H9 (cell line): ENCODE measurements at regions not wholly inside any gene's neighbourhood (a gene's known extent, or its start where the extent isn't known, plus 50 kb on each side); places are given as distances from the start of the nearest gene placed in this dataset.

Experiments
- DNase-seq: peaks from one replicate; pipeline ENCODE4 v3.0.0-alpha.2; 2017
- H2AFZ ChIP-seq: one replicate; pipeline ENCODE4 v1.6.1; 2013; ENCODE audit warnings: mild to moderate bottlenecking, low read length, control low read depth, moderate library complexity
- H2AK5ac ChIP-seq: 2 replicates; pipeline ENCODE4 v1.6.1; 2013; ENCODE audit warnings: low read length, control low read depth, mixed read lengths; ENCODE audit not compliant: insufficient read length
- H2BK120ac ChIP-seq: one replicate; pipeline ENCODE4 v1.6.1; 2013; ENCODE audit warnings: low read depth, mild to moderate bottlenecking, low read length, control low read depth, inconsistent platforms; ENCODE audit not compliant: poor library complexity, severe bottlenecking
- H2BK12ac ChIP-seq: 2 replicates; pipeline ENCODE4 v1.6.1; 2013; ENCODE audit warnings: low read length, control low read depth, mixed read lengths, low read depth; ENCODE audit not compliant: insufficient read length
- H2BK15ac ChIP-seq: 2 replicates; pipeline ENCODE4 v1.6.1; 2013; ENCODE audit warnings: low read depth, low read length, control low read depth
- H2BK20ac ChIP-seq: one replicate; pipeline ENCODE4 v1.6.1; 2013; ENCODE audit warnings: low read depth, mild to moderate bottlenecking, low read length, control low read depth, inconsistent platforms; ENCODE audit not compliant: poor library complexity, severe bottlenecking
- H2BK5ac ChIP-seq: 2 replicates; pipeline ENCODE4 v1.6.1; 2013; ENCODE audit warnings: low read length, control low read depth, mixed read lengths; ENCODE audit not compliant: insufficient read length
- H3K14ac ChIP-seq: 2 replicates; pipeline ENCODE4 v1.6.1; 2013; ENCODE audit warnings: low read length, control low read depth; ENCODE audit not compliant: insufficient read depth
- H3K18ac ChIP-seq: 2 replicates; pipeline ENCODE4 v1.6.1; 2013; ENCODE audit warnings: low read depth, mild to moderate bottlenecking, mixed read lengths, low read length, control low read depth; ENCODE audit not compliant: insufficient read length
- H3K23ac ChIP-seq: 2 replicates; pipeline ENCODE4 v1.6.1; 2013; ENCODE audit warnings: low read length, control low read depth, mixed read lengths, low read depth; ENCODE audit not compliant: insufficient read length
- H3K23me2 ChIP-seq: 2 replicates; pipeline ENCODE4 v1.6.1; 2013; ENCODE audit warnings: low read depth, mild to moderate bottlenecking, mixed read lengths, low read length, control low read depth; ENCODE audit not compliant: insufficient read length, poor library complexity, severe bottlenecking
- H3K27ac ChIP-seq: 2 replicates; pipeline ENCODE4 v1.5.1; 2013; ENCODE audit warnings: low read length, control low read depth, mixed read lengths, low read depth; ENCODE audit not compliant: insufficient read length
- H3K27me3 ChIP-seq: 2 replicates; pipeline ENCODE4 v1.6.1; 2013; ENCODE audit warnings: low read length, control low read depth, inconsistent platforms; ENCODE audit not compliant: insufficient read depth
- H3K4ac ChIP-seq: 2 replicates; pipeline ENCODE4 v1.6.1; 2013; ENCODE audit warnings: low read depth, mild to moderate bottlenecking, control low read depth, inconsistent platforms, low read length, moderate library complexity
- H3K4me1 ChIP-seq: 2 replicates; pipeline ENCODE4 v1.6.1; 2013; ENCODE audit warnings: low read length, control low read depth, inconsistent platforms; ENCODE audit not compliant: insufficient read depth
- H3K4me2 ChIP-seq: 2 replicates; pipeline ENCODE4 v1.6.1; 2013; ENCODE audit warnings: low read length, control low read depth, mixed read lengths; ENCODE audit not compliant: insufficient read length, insufficient read depth
- H3K56ac ChIP-seq: 2 replicates; pipeline ENCODE4 v1.6.1; 2013; ENCODE audit warnings: low read depth, mild to moderate bottlenecking, mixed read lengths, low read length, control low read depth; ENCODE audit not compliant: insufficient read length
- H3K79me1 ChIP-seq: 2 replicates; pipeline ENCODE4 v1.6.1; 2013; ENCODE audit warnings: low read depth, mild to moderate bottlenecking, moderate library complexity, low read length, control low read depth, inconsistent platforms; ENCODE audit not compliant: insufficient read depth, poor library complexity, severe bottlenecking
- H3K79me2 ChIP-seq: 2 replicates; pipeline ENCODE4 v1.6.1; 2013; ENCODE audit warnings: low read length, control low read depth, inconsistent platforms; ENCODE audit not compliant: insufficient read depth
- H3K9ac ChIP-seq: 2 replicates; pipeline ENCODE4 v1.6.1; 2013; ENCODE audit warnings: low read length, control low read depth, mixed read lengths; ENCODE audit not compliant: insufficient read length; ENCODE audit errors: extremely low read depth
- H3K9me3 ChIP-seq: one replicate; pipeline ENCODE4 v1.6.1; 2013; ENCODE audit warnings: low read depth, low read length, inconsistent platforms; ENCODE audit not compliant: control insufficient read depth
- H3T11ph ChIP-seq: one replicate; pipeline ENCODE4 v1.6.1; 2013; ENCODE audit warnings: mild to moderate bottlenecking, low read length, control low read depth, inconsistent platforms
- H4K20me1 ChIP-seq: one replicate; pipeline ENCODE4 v1.6.1; 2013; ENCODE audit not compliant: control insufficient read depth, insufficient read length, insufficient read depth
- H4K5ac ChIP-seq: 2 replicates; pipeline ENCODE4 v1.6.1; 2013; ENCODE audit warnings: low read depth, mild to moderate bottlenecking, mixed read lengths, low read length, control low read depth; ENCODE audit not compliant: insufficient read length
- H4K8ac ChIP-seq: replicated peaks from 2 replicates; pipeline ENCODE4 v1.6.1; 2013; ENCODE audit warnings: low read length, control low read depth, mixed read lengths, low read depth; ENCODE audit not compliant: insufficient read length
- H4K91ac ChIP-seq: 2 replicates; pipeline ENCODE4 v1.6.1; 2013; ENCODE audit warnings: low read depth, mild to moderate bottlenecking, moderate library complexity, mixed read lengths, low read length, control low read depth; ENCODE audit not compliant: insufficient read length
- H3K27ac Mint-ChIP-seq, 3 experiments: 2 replicates in 2 of 3; 3 replicates in 1 of 3; pipeline ENCODE4 v1.8.0; 2020 to 2021; ENCODE audit warnings: mixed read lengths in 3 of 3, mild to moderate bottlenecking in 1 of 3, moderate library complexity in 1 of 3
- H3K27me3 Mint-ChIP-seq: 2 replicates; pipeline ENCODE4 v1.8.0; 2021; ENCODE audit warnings: low read depth, mild to moderate bottlenecking, moderate library complexity, mixed read lengths
- H3K36me3 Mint-ChIP-seq, 3 experiments: 2 replicates in 2 of 3; 3 replicates in 1 of 3; pipeline ENCODE4 v1.8.0; 2020 to 2021; ENCODE audit warnings: low read depth in 3 of 3, mixed read lengths in 3 of 3; ENCODE audit not compliant: insufficient read depth in 1 of 3
- H3K4me1 Mint-ChIP-seq, 2 experiments: 2 replicates each; pipeline ENCODE4 v1.8.0; 2020; ENCODE audit warnings: mixed read lengths in 2 of 2
- H3K4me3 Mint-ChIP-seq, 2 experiments: 2 replicates in 1 of 2; 3 replicates in 1 of 2; pipeline ENCODE4 v1.8.0; 2020 to 2021; ENCODE audit warnings: mild to moderate bottlenecking in 2 of 2, mixed read lengths in 2 of 2, moderate library complexity in 1 of 2
- H3K9me3 Mint-ChIP-seq, 2 experiments: 2 replicates in 1 of 2; 3 replicates in 1 of 2; pipeline ENCODE4 v1.8.0; 2020; ENCODE audit warnings: mild to moderate bottlenecking in 2 of 2, mixed read lengths in 2 of 2, moderate library complexity in 1 of 2
- WGBS: extraction: QIAGEN DNeasy Blood & Tissue Kit; methylation state at CpG from one replicate; pipeline ENCODE4 v1.1.7; 2013; ENCODE audit warnings: missing lambda C conversion rate, low lambda C conversion rate, mixed read lengths; ENCODE audit not compliant: insufficient read length; ENCODE audit errors: extremely low coverage; 5-methylcytosine and 5-hydroxymethylcytosine counted together
- TF ChIP-seq, protein P1 (sequence below): fragments of 200-600 bp; sonication (generic); conservative IDR thresholded peaks from 3 replicates; pipeline ENCODE4 v1.8.0; 2021; ENCODE audit warnings: antibody characterized with exemption, mild to moderate bottlenecking

- no peak overlapping the region for H3K4ac ChIP-seq
- H3T11ph ChIP-seq: no peak overlapping the region
- H3K18ac ChIP-seq: no peak overlapping the region
Measured at GRCh38 chr6:141288947-141289346, 843.8 kb upstream of the GJE1 start.

More at GRCh38 chr6:141288947-141289346, 843.8 kb upstream of the GJE1 start:
- H3K14ac ChIP-seq: peak overlapping the region; percentile 31; the same call in 1 of the 2 replicates
- no peak overlapping the region for H2BK12ac ChIP-seq
- peaks cover 4 to 7% of the 10 kb centered on the region in 2 experiments; a peak in 3 of 5 replicates for H3K9me3 Mint-ChIP-seq
- H3K56ac ChIP-seq: no peak overlapping the region
- no peak overlapping the region for H2AFZ ChIP-seq
- no peak overlapping the region for H3K23ac ChIP-seq
- H3K4me2 ChIP-seq: no peak overlapping the region
- H3K23me2 ChIP-seq: peaks cover 3% of the 10 kb centered on the region
- H3K4me1 ChIP-seq: no peaks in the 10 kb centered on the region
- H4K5ac ChIP-seq: no peak overlapping the region
- no peaks in the 10 kb centered on the region for H4K20me1 ChIP-seq
- H3K27me3 ChIP-seq: no peaks in the 10 kb centered on the region
- H3K27ac ChIP-seq: no peak overlapping the region
- H3K4me3 Mint-ChIP-seq: no peak overlapping the region
- no peak overlapping the region for H4K8ac ChIP-seq
- no peaks in the 10 kb centered on the region for H3K4me1 Mint-ChIP-seq
- H3K36me3 Mint-ChIP-seq: peaks cover 0 to 18% (median under 1%) of the 10 kb centered on the region in 3 experiments; a peak in 4 of 7 replicates
- H3K27me3 Mint-ChIP-seq: no peaks in the 10 kb centered on the region
- H2BK5ac ChIP-seq: no peak overlapping the region
- H2BK20ac ChIP-seq: no peak overlapping the region
- H3K27ac Mint-ChIP-seq: peak overlapping the region in 1 of 3 experiments; percentile 53; a peak in 1 of 7 replicates
- H3K9me3 ChIP-seq: no peaks in the 10 kb centered on the region
- H4K91ac ChIP-seq: no peak overlapping the region
- TF ChIP-seq, protein P1, sequence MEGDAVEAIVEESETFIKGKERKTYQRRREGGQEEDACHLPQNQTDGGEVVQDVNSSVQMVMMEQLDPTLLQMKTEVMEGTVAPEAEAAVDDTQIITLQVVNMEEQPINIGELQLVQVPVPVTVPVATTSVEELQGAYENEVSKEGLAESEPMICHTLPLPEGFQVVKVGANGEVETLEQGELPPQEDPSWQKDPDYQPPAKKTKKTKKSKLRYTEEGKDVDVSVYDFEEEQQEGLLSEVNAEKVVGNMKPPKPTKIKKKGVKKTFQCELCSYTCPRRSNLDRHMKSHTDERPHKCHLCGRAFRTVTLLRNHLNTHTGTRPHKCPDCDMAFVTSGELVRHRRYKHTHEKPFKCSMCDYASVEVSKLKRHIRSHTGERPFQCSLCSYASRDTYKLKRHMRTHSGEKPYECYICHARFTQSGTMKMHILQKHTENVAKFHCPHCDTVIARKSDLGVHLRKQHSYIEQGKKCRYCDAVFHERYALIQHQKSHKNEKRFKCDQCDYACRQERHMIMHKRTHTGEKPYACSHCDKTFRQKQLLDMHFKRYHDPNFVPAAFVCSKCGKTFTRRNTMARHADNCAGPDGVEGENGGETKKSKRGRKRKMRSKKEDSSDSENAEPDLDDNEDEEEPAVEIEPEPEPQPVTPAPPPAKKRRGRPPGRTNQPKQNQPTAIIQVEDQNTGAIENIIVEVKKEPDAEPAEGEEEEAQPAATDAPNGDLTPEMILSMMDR: no peak
- H3K9ac ChIP-seq: no peak overlapping the region
- H2BK120ac ChIP-seq: no peak overlapping the region
- no peaks in the 10 kb centered on the region for H3K79me1 ChIP-seq
- no peaks in the 10 kb centered on the region for H3K79me2 ChIP-seq
- no CpG with 5 or more reads among the region's 5 CpGs for WGBS
- no peak overlapping the region for H2AK5ac ChIP-seq
- no peak for DNase-seq
- no peak overlapping the region for H2BK15ac ChIP-seq
